GM19468 (cell line): ENCODE measurements at regions not wholly inside any gene's neighbourhood (a gene's known extent, or its start where the extent isn't known, plus 50 kb on each side); places are given as distances from the start of the nearest gene placed in this dataset.

Experiments
- ATAC-seq: cut with Tn5 transposase; IDR thresholded peaks from one replicate; pipeline ENCODE4 v1.9.1; 2021; ENCODE audit warnings: mild to moderate bottlenecking, moderate library complexity, moderate number of reproducible peaks; ENCODE audit not compliant: unreplicated experiment; ENCODE audit errors: extremely low read depth

- no peak for ATAC-seq
These were observed 617.5 kb downstream of the TBL1XR1 start for GRCh38 chr3:176579711-176580185.

- ATAC-seq: no peak
These were observed 619.0 kb downstream of the TBL1XR1 start for GRCh38 chr3:176578316-176578715.

GRCh38 chr3:176577447-176577846, 619.8 kb downstream of the TBL1XR1 start:
- ATAC-seq: no peak

- ATAC-seq: no peak
These were observed 622.5 kb downstream of the TBL1XR1 start for GRCh38 chr3:176574786-176575185.

GRCh38 chr3:176571926-176572325, 625.4 kb downstream of the TBL1XR1 start:
- ATAC-seq: no peak

GRCh38 chr3:176570992-176571391, 626.3 kb downstream of the TBL1XR1 start:
- ATAC-seq: no peak

- no peak for ATAC-seq
These were observed 629.1 kb downstream of the TBL1XR1 start for GRCh38 chr3:176568189-176568588.

- no peak for ATAC-seq
These were observed 630.5 kb downstream of the TBL1XR1 start for GRCh38 chr3:176566757-176567156.

- no peak for ATAC-seq
These were observed 635.0 kb downstream of the TBL1XR1 start for GRCh38 chr3:176562331-176562730.

- ATAC-seq: no peak
These were observed 635.5 kb downstream of the TBL1XR1 start for GRCh38 chr3:176561826-176562225.

GRCh38 chr3:176554791-176555654, 642.3 kb downstream of the TBL1XR1 start:
- no peak for ATAC-seq

- ATAC-seq: no peak
These were observed 643.0 kb downstream of the TBL1XR1 start for GRCh38 chr3:176554264-176554663.

GRCh38 chr3:176526942-176527341, 670.3 kb downstream of the TBL1XR1 start:
- ATAC-seq: no peak

- ATAC-seq: no peak
These were observed 671.1 kb downstream of the TBL1XR1 start for GRCh38 chr3:176526225-176526624.

- ATAC-seq: no peak
These were observed 674.2 kb downstream of the TBL1XR1 start for GRCh38 chr3:176523114-176523513.

GRCh38 chr3:176522436-176522835, 674.8 kb downstream of the TBL1XR1 start:
- no peak for ATAC-seq

GRCh38 chr3:176521531-176522175, 675.6 kb downstream of the TBL1XR1 start:
- ATAC-seq: no peak

- no peak for ATAC-seq
These were observed 683.0 kb downstream of the TBL1XR1 start for GRCh38 chr3:176514297-176514696.

GRCh38 chr3:176513604-176514003, 683.7 kb downstream of the TBL1XR1 start:
- no peak for ATAC-seq

GRCh38 chr3:176512037-176512436, 685.2 kb downstream of the TBL1XR1 start:
- ATAC-seq: no peak

GRCh38 chr3:176510097-176510496, 687.2 kb downstream of the TBL1XR1 start:
- ATAC-seq: no peak
